PC-3 (cell line): ENCODE measurements at regions not wholly inside any gene's neighbourhood (a gene's known extent, or its start where the extent isn't known, plus 50 kb on each side); places are given as distances from the start of the nearest gene placed in this dataset.

Experiments used
- CTCF ChIP-seq: fragments of 300-600 bp; sonication (generic); conservative IDR thresholded peaks from 2 replicates; pipeline ENCODE4 v1.5.1; 2017; ENCODE audit warnings: antibody characterized with exemption, low read depth, mild to moderate bottlenecking, low read length
- EZH2 ChIP-seq: fragments of 300-600 bp; sonication (generic); IDR thresholded peaks from one replicate; pipeline ENCODE4 v1.6.1; 2017; ENCODE audit warnings: antibody characterized with exemption, mild to moderate bottlenecking, low read length; ENCODE audit not compliant: unreplicated experiment

GRCh38 chr3:73186741-73187140 lies 125.3 kb downstream of the EBLN2 start:
- no peak for TF ChIP-seq CTCF
- TF ChIP-seq EZH2: no peak
